Chondrocyte (in vitro differentiated cells): ENCODE measurements at regions not wholly inside any gene's neighbourhood (a gene's known extent, or its start where the extent isn't known, plus 50 kb on each side); places are given as distances from the start of the nearest gene placed in this dataset.

ENCODE experiments used
- DNase-seq: peaks from one replicate; pipeline ENCODE4 v3.0.0; 2021; ENCODE audit warnings: mixed read lengths, low spot score
- H3K27ac Mint-ChIP-seq: one replicate; pipeline ENCODE4 v1.8.0; 2021; ENCODE audit warnings: mild to moderate bottlenecking, moderate library complexity, mixed read lengths; ENCODE audit not compliant: unreplicated experiment
- H3K27me3 Mint-ChIP-seq: 2 replicates; pipeline ENCODE4 v1.8.0; 2021; ENCODE audit warnings: low read depth, mixed read lengths
- H3K36me3 Mint-ChIP-seq: 2 replicates; pipeline ENCODE4 v1.8.0; 2021; ENCODE audit warnings: low read depth, mixed read lengths
- H3K4me1 Mint-ChIP-seq: 2 replicates; pipeline ENCODE4 v1.8.0; 2021; ENCODE audit warnings: low read depth, mild to moderate bottlenecking, mixed read lengths
- H3K4me3 Mint-ChIP-seq: one replicate; pipeline ENCODE4 v1.8.0; 2021; ENCODE audit warnings: mild to moderate bottlenecking, moderate library complexity, mixed read lengths; ENCODE audit not compliant: unreplicated experiment
- H3K9me3 Mint-ChIP-seq: 2 replicates; pipeline ENCODE4 v1.8.0; 2021; ENCODE audit warnings: low read depth, mixed read lengths
- TF ChIP-seq, protein P1 (sequence below): fragments of 200-600 bp; sonication (generic); IDR thresholded peaks from 2 replicates; pipeline ENCODE4 v1.5.0; 2021; ENCODE audit warnings: antibody characterized with exemption, mild to moderate bottlenecking, moderate library complexity

DNA sequence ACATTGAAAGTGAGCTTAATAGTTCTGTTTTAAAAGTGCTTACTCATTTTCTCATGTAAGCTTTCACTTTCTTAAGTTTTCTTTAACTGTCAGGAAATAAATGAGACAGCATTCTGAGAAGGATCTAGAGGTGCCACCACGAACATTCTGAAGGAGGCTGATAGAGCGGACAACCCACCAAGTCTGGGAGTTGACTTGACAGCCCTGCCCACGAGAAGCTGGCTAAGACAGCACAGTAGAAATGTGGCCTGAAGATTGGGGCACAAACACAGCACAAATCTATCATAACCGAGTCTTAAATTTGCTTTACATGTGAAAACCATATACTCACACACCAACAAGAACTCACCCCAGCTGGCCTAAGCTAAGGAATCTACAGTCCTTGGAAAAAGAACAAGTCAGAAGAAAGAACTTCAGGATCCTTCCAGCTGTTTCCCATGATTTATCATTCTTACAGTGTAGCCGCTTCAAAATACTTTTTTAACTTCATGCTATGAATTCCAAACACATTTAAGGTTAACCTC is 144.2 kb upstream of the TNFAIP3 start:
- no peaks in the 10 kb centered on the region for H3K27me3 Mint-ChIP-seq
- no peaks in the 10 kb centered on the region for H3K36me3 Mint-ChIP-seq
- no peak overlapping the region for H3K4me3 Mint-ChIP-seq
- TF ChIP-seq, protein P1, sequence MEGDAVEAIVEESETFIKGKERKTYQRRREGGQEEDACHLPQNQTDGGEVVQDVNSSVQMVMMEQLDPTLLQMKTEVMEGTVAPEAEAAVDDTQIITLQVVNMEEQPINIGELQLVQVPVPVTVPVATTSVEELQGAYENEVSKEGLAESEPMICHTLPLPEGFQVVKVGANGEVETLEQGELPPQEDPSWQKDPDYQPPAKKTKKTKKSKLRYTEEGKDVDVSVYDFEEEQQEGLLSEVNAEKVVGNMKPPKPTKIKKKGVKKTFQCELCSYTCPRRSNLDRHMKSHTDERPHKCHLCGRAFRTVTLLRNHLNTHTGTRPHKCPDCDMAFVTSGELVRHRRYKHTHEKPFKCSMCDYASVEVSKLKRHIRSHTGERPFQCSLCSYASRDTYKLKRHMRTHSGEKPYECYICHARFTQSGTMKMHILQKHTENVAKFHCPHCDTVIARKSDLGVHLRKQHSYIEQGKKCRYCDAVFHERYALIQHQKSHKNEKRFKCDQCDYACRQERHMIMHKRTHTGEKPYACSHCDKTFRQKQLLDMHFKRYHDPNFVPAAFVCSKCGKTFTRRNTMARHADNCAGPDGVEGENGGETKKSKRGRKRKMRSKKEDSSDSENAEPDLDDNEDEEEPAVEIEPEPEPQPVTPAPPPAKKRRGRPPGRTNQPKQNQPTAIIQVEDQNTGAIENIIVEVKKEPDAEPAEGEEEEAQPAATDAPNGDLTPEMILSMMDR, result no peak
- DNase-seq, result no peak
- peaks cover 5% of the 10 kb centered on the region for H3K4me1 Mint-ChIP-seq
- no peaks in the 10 kb centered on the region for H3K9me3 Mint-ChIP-seq
- no peak overlapping the region for H3K27ac Mint-ChIP-seq

DNA sequence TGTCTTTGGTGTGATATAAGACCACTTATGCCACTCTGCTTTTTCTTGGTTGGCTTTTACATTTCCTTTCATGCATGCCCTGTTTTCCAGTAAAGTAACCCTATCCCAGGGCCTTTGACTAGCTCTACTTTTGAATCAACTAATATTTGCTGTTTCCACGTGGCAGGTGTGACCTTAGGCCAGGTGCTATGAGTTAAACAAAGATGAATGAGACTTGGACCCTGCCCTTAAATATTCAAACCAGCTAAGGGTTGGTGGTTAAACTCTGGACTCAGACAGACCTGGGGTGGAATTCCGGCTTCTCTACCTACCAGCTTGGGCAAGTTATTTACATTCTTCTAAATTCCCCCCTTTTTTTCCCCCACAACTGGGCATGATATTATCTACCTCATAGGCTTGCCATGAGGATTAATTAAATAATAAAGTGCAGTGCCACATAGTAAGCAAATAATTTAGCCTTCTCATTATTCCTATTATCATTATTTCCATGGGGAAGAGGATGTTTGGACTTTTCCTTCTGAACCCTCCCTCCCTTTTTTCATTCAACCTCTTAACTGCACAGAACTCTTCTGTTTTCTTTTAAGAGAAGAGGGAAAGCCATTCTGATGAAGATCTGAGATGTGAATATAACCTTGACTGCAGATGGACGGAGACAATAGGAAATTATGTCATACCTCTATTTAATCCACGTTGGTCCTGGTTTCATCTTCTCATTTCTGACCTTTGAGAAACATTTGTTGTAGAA is 143.6 kb upstream of the TNFAIP3 start:
- no peak overlapping the region for H3K27ac Mint-ChIP-seq
- DNase-seq, result no peak
- no peak overlapping the region for H3K4me3 Mint-ChIP-seq
- peaks cover 5% of the 10 kb centered on the region for H3K4me1 Mint-ChIP-seq
- TF ChIP-seq, protein P1, result no peak
- no peaks in the 10 kb centered on the region for H3K9me3 Mint-ChIP-seq
- H3K27me3 Mint-ChIP-seq, result no peaks in the 10 kb centered on the region
- H3K36me3 Mint-ChIP-seq, result no peaks in the 10 kb centered on the region

DNA sequence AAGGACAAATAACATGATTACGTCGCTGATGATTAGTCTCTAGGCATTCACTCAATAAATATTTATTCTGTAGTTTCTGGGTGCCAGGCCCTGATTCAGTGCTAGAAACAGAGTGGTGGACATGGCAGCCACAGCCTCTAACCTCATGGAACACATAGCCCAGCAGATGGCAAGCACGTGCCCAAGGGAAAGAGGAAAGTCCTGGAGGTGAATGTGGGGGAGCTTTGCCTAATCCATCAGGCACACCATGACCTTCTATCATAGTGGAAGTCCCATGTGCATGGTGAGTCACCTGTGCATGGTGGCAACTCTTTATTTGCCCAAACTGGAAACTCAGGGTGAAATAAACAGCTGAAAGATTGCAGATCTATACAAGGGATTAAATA is 143.0 kb upstream of the TNFAIP3 start:
- H3K27me3 Mint-ChIP-seq, result no peaks in the 10 kb centered on the region
- TF ChIP-seq, protein P1, result no peak

DNA sequence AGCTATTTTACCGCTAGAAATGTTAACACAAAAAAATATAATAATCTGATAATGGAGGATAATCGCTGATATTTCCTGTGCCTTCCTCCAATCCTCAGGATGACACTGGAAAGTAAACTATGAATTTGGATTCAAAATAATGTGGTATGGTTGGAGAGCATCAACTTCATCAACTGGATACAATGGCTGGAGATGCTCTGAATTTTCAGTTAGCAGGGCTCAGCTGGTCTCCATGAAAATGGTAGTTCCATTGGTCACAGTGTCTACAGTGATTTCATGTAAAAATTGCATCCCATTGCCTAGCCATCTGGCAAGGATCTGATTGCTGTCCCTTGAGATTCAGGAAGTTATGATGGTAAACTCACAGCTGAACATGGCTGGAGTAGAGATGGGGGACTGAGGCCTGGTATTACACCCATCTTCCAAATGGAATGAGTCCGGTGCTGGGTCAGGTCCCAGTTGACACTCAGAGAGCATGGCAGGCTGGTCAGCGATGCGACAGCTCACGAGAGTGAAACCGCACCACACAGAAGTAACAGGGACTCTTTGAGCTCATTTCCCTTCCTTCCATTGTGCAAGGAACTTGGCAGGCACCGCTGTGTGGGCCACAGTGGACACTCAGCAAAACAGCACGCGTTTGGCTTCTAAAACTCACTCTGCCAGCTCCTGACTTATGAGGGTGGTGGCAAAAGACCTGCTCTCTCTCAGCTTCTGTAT is 142.4 kb upstream of the TNFAIP3 start:
- no peaks in the 10 kb centered on the region for H3K36me3 Mint-ChIP-seq
- H3K4me3 Mint-ChIP-seq, result no peak overlapping the region

More for the DNA sequence above, 143.0 kb upstream of the TNFAIP3 start:
- DNase-seq, result no peak
- H3K9me3 Mint-ChIP-seq, result no peaks in the 10 kb centered on the region
- H3K4me1 Mint-ChIP-seq, result peaks cover 11% of the 10 kb centered on the region
- H3K4me3 Mint-ChIP-seq, result no peak overlapping the region
- H3K27ac Mint-ChIP-seq, result no peak overlapping the region
- H3K36me3 Mint-ChIP-seq, result no peaks in the 10 kb centered on the region

DNA sequence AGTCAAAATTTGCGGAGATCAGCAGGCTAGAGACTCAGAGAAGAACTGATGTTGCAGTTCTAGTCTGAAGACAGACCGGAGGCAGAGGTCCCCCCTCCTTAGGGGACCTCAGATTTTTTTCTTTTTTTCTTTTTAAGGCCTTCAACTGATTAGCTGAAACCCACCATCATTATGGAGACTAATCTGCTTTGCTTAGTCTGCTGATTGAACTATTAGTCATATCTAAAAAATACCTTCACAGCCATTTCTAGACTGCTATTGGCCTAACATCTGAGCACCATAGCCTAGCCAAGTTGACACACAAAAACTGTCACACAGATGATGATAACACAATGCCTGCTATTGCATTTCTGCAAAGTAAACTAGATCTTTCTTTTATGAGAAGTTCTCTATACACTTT is 141.1 kb upstream of the TNFAIP3 start:
- H3K4me1 Mint-ChIP-seq, result peaks cover 12% of the 10 kb centered on the region
- H3K27me3 Mint-ChIP-seq, result no peaks in the 10 kb centered on the region

More for the DNA sequence above, 142.4 kb upstream of the TNFAIP3 start:
- TF ChIP-seq, protein P1, result no peak
- Mint-ChIP-seq H3K4me1 (peaks cover 12% of the 10 kb centered on the region), H3K27ac (no peak overlapping the region), H3K27me3 (no peaks in the 10 kb centered on the region), H3K9me3 (no peaks in the 10 kb centered on the region)
- no peak for DNase-seq

More for the DNA sequence above, 141.1 kb upstream of the TNFAIP3 start:
- no peak overlapping the region for H3K27ac Mint-ChIP-seq
- no peak for DNase-seq
- TF ChIP-seq, protein P1, result no peak
- H3K9me3 Mint-ChIP-seq, result no peaks in the 10 kb centered on the region
- no peak overlapping the region for H3K4me3 Mint-ChIP-seq
- no peaks in the 10 kb centered on the region for H3K36me3 Mint-ChIP-seq
